CD4-positive, alpha-beta memory T cell (primary cell): ENCODE measurements at regions not wholly inside any gene's neighbourhood (a gene's known extent, or its start where the extent isn't known, plus 50 kb on each side); places are given as distances from the start of the nearest gene placed in this dataset.

ENCODE experiments used
- CTCF ChIA-PET: fragments of 350-600 bp; sonication (Branson Sonifier 250); formaldehyde crosslinking; loops from one replicate; lab custom pipeline; 2021; ENCODE audit warnings: inconsistent platforms; ENCODE audit not compliant: partially characterized antibody; lab: Charles Lee
- POLR2A ChIA-PET: fragments of 350-600 bp; sonication (Branson Sonifier 250); formaldehyde crosslinking; loops from one replicate; lab custom pipeline; 2021; ENCODE audit not compliant: partially characterized antibody; lab: Charles Lee
- DNase-seq, 5 donors: peaks; one replicate each; pipeline versions ENCODE4 v3.0.0 to v3.0.0-alpha.2; 2020 to 2022; ENCODE audit warnings: mixed read lengths in 1 of 5
- H3K27ac ChIP-seq: one replicate; pipeline ENCODE4 v1.7.0; 2013; ENCODE audit warnings: low read depth, low read length
- H3K27me3 ChIP-seq: 2 replicates; pipeline ENCODE4 v1.7.0; 2013; ENCODE audit warnings: mild to moderate bottlenecking, low read length, moderate library complexity; ENCODE audit not compliant: insufficient read depth
- H3K36me3 ChIP-seq: 2 replicates; pipeline ENCODE4 v1.7.0; 2013; ENCODE audit warnings: mild to moderate bottlenecking, low read length, moderate library complexity; ENCODE audit not compliant: insufficient read depth
- H3K4me1 ChIP-seq: 2 replicates; pipeline ENCODE4 v1.7.0; 2013; ENCODE audit warnings: mild to moderate bottlenecking, low read length, moderate library complexity; ENCODE audit not compliant: insufficient read depth
- H3K4me3 ChIP-seq, 2 donors: one replicate each; pipeline ENCODE4 v1.7.0; 2013; ENCODE audit warnings: low read length in 2 of 2, mild to moderate bottlenecking in 1 of 2
- H3K9me3 ChIP-seq, 2 donors: one replicate each; pipeline ENCODE4 v1.7.0; 2013; ENCODE audit warnings: low read length in 2 of 2, control low read depth in 1 of 2; ENCODE audit not compliant: control insufficient read depth in 1 of 2
- H3K27ac Mint-ChIP-seq, 7 donors: one replicate each; pipeline ENCODE4 v1.8.0; 2020 to 2021; ENCODE audit warnings: mixed read lengths in 7 of 7, mild to moderate bottlenecking in 6 of 7, inconsistent platforms in 3 of 7, moderate library complexity in 3 of 7
- H3K27me3 Mint-ChIP-seq, 2 donors: one replicate each; pipeline ENCODE4 v1.8.0; 2020 to 2021; ENCODE audit warnings: mixed read lengths in 2 of 2
- H3K36me3 Mint-ChIP-seq, 2 donors: one replicate each; pipeline ENCODE4 v1.8.0; 2020 to 2021; ENCODE audit warnings: mixed read lengths in 2 of 2, inconsistent platforms in 1 of 2, mild to moderate bottlenecking in 1 of 2
- H3K4me1 Mint-ChIP-seq, 4 donors: one replicate each; pipeline ENCODE4 v1.8.0; 2020 to 2021; ENCODE audit warnings: mixed read lengths in 4 of 4, mild to moderate bottlenecking in 1 of 4
- H3K4me3 Mint-ChIP-seq, 8 donors: one replicate each; pipeline ENCODE4 v1.8.0; 2020 to 2021; ENCODE audit warnings: mixed read lengths in 8 of 8, mild to moderate bottlenecking in 7 of 8, moderate library complexity in 6 of 8, inconsistent platforms in 3 of 8
- H3K9me3 Mint-ChIP-seq, 8 donors: one replicate each; pipeline ENCODE4 v1.8.0; 2020 to 2021; ENCODE audit warnings: mixed read lengths in 8 of 8, mild to moderate bottlenecking in 5 of 8, inconsistent platforms in 3 of 8, moderate library complexity in 1 of 8
- intact Hi-C: fragments of 100-400 bp; cut with micrococcal nuclease; formaldehyde crosslinking; loops from one replicate; pipeline ENCODE4 v1.15.1; 2023

GRCh38 chr14:65332141-65332871 lies 80.2 kb upstream of the FUT8 start:
- H3K27me3 ChIP-seq = no peaks in the 10 kb centered on the region
- POLR2A ChIA-PET = no interaction called here
- intact Hi-C loops = no loop called here
- DNase-seq = no peak
- no peak overlapping the region for H3K27ac Mint-ChIP-seq
- peaks cover 12 to 20% (median 16%) of the 10 kb centered on the region in 4 donors for H3K4me1 Mint-ChIP-seq
- no peak overlapping the region for H3K27ac ChIP-seq
- H3K9me3 Mint-ChIP-seq = no peaks in the 10 kb centered on the region
- H3K4me1 ChIP-seq = peaks cover 9% of the 10 kb centered on the region
- no peaks in the 10 kb centered on the region for H3K27me3 Mint-ChIP-seq
- CTCF ChIA-PET = interaction anchor here (1.3 kb wide), 1 partner anchor 10 kb away, joined by 6 read pairs; no protein-coding TSS in a partner anchor
- no peak overlapping the region for H3K4me3 Mint-ChIP-seq
- no peaks in the 10 kb centered on the region for H3K36me3 ChIP-seq
- H3K9me3 ChIP-seq = no peaks in the 10 kb centered on the region
- no peak overlapping the region for H3K4me3 ChIP-seq
- H3K36me3 Mint-ChIP-seq = no peaks in the 10 kb centered on the region

GRCh38 chr14:65333943-65334687 lies 78.4 kb upstream of the FUT8 start:
- H3K4me3 Mint-ChIP-seq = no peak overlapping the region
- no peak overlapping the region for H3K27ac ChIP-seq
- intact Hi-C loops = no loop called here
- H3K27me3 ChIP-seq = no peaks in the 10 kb centered on the region
- no peak overlapping the region for H3K27ac Mint-ChIP-seq
- DNase-seq = no peak
- CTCF ChIA-PET = no interaction called here
- POLR2A ChIA-PET = no interaction called here
- H3K36me3 ChIP-seq = no peaks in the 10 kb centered on the region
- H3K4me1 ChIP-seq = peaks cover 9% of the 10 kb centered on the region
- H3K27me3 Mint-ChIP-seq = no peaks in the 10 kb centered on the region
- no peaks in the 10 kb centered on the region for H3K9me3 Mint-ChIP-seq
- H3K36me3 Mint-ChIP-seq = no peaks in the 10 kb centered on the region
- H3K9me3 ChIP-seq = no peaks in the 10 kb centered on the region
- H3K4me3 ChIP-seq = no peak overlapping the region
- H3K4me1 Mint-ChIP-seq = peaks cover 12 to 23% (median 17%) of the 10 kb centered on the region in 4 donors

- peaks cover 9% of the 10 kb centered on the region for H3K4me1 ChIP-seq
- ChIA-PET POLR2A (interaction anchor here (0.6 to 1.0 kb wide), 2 partner anchors 48 to 731 kb away, joined by 3 to 4 read pairs; no protein-coding TSS in a partner anchor), CTCF (interaction anchor here (0.7 kb wide), 1 partner anchor 17 kb away, joined by 3 read pairs; no protein-coding TSS in a partner anchor)
- DNase-seq = no peak
- no peak overlapping the region for H3K27ac Mint-ChIP-seq
- no peaks in the 10 kb centered on the region for H3K36me3 ChIP-seq
- no peaks in the 10 kb centered on the region for H3K27me3 Mint-ChIP-seq
- intact Hi-C loops = no loop called here
- H3K4me3 Mint-ChIP-seq = no peak overlapping the region
- H3K9me3 Mint-ChIP-seq = no peaks in the 10 kb centered on the region
- H3K9me3 ChIP-seq = no peaks in the 10 kb centered on the region
- H3K4me1 Mint-ChIP-seq = peaks cover 12 to 23% (median 18%) of the 10 kb centered on the region in 4 donors
- H3K36me3 Mint-ChIP-seq = no peaks in the 10 kb centered on the region
- H3K4me3 ChIP-seq = no peak overlapping the region
- no peaks in the 10 kb centered on the region for H3K27me3 ChIP-seq
- no peak overlapping the region for H3K27ac ChIP-seq
Measured at GRCh38 chr14:65334765-65335410, 77.6 kb upstream of the FUT8 start.

- ChIA-PET POLR2A (interaction anchor here (0.6 to 1.0 kb wide), 2 partner anchors 49 to 730 kb away, joined by 3 to 4 read pairs; no protein-coding TSS in a partner anchor), CTCF (interaction anchor here (0.7 kb wide), 1 partner anchor 17 kb away, joined by 3 read pairs; no protein-coding TSS in a partner anchor)
- intact Hi-C loops = no loop called here
- no peaks in the 10 kb centered on the region for H3K27me3 Mint-ChIP-seq
- Histone ChIP-seq H3K4me3 (no peak overlapping the region), H3K4me1 (peaks cover 9% of the 10 kb centered on the region), H3K27me3 (no peaks in the 10 kb centered on the region), H3K9me3 (no peaks in the 10 kb centered on the region), H3K36me3 (no peaks in the 10 kb centered on the region), H3K27ac (no peak overlapping the region)
- no peaks in the 10 kb centered on the region for H3K36me3 Mint-ChIP-seq
- DNase-seq = no peak
- no peak overlapping the region for H3K4me3 Mint-ChIP-seq
- no peak overlapping the region for H3K27ac Mint-ChIP-seq
- H3K9me3 Mint-ChIP-seq = no peaks in the 10 kb centered on the region
- H3K4me1 Mint-ChIP-seq = peaks cover 12 to 23% (median 18%) of the 10 kb centered on the region in 4 donors
Measured at GRCh38 chr14:65335411-65335947, 77.1 kb upstream of the FUT8 start.

- H3K4me3 Mint-ChIP-seq = peak overlapping the region in 3 of 8 donors; percentile 1 to 56 (median 45)
- peaks cover 12 to 23% (median 18%) of the 10 kb centered on the region in 4 donors for H3K4me1 Mint-ChIP-seq
- intact Hi-C loops = no loop called here
- H3K27me3 Mint-ChIP-seq = no peaks in the 10 kb centered on the region
- DNase-seq = no peak
- ChIA-PET POLR2A (no interaction called here), CTCF (no interaction called here)
- peak overlapping the region in 5 of 7 donors; percentile 6 to 59 (median 37) for H3K27ac Mint-ChIP-seq
- Histone ChIP-seq H3K9me3 (no peaks in the 10 kb centered on the region), H3K4me1 (peaks cover 9% of the 10 kb centered on the region), H3K4me3 (no peak overlapping the region), H3K36me3 (no peaks in the 10 kb centered on the region), H3K27ac (no peak overlapping the region), H3K27me3 (no peaks in the 10 kb centered on the region)
- no peaks in the 10 kb centered on the region for H3K36me3 Mint-ChIP-seq
- H3K9me3 Mint-ChIP-seq = no peaks in the 10 kb centered on the region
Measured at GRCh38 chr14:65336191-65336591, 76.3 kb upstream of the FUT8 start.

- H3K36me3 ChIP-seq = no peaks in the 10 kb centered on the region
- DNase-seq = no peak
- H3K9me3 ChIP-seq = no peaks in the 10 kb centered on the region
- H3K4me3 ChIP-seq = no peak overlapping the region
- peaks cover 9% of the 10 kb centered on the region for H3K4me1 ChIP-seq
- no peaks in the 10 kb centered on the region for H3K27me3 ChIP-seq
- no peaks in the 10 kb centered on the region for H3K27me3 Mint-ChIP-seq
- peaks cover 8 to 16% (median 13%) of the 10 kb centered on the region in 4 donors for H3K4me1 Mint-ChIP-seq
- no peak overlapping the region for H3K27ac Mint-ChIP-seq
- ChIA-PET CTCF (no interaction called here), POLR2A (no interaction called here)
- no peaks in the 10 kb centered on the region for H3K9me3 Mint-ChIP-seq
- intact Hi-C loops = no loop called here
- H3K36me3 Mint-ChIP-seq = no peaks in the 10 kb centered on the region
- H3K4me3 Mint-ChIP-seq = no peak overlapping the region
- H3K27ac ChIP-seq = no peak overlapping the region
Measured at GRCh38 chr14:65339866-65340265, 72.7 kb upstream of the FUT8 start.

- Histone ChIP-seq H3K36me3 (no peaks in the 10 kb centered on the region), H3K4me1 (no peaks in the 10 kb centered on the region), H3K4me3 (no peak overlapping the region), H3K27me3 (no peaks in the 10 kb centered on the region), H3K9me3 (no peaks in the 10 kb centered on the region), H3K27ac (no peak overlapping the region)
- no peaks in the 10 kb centered on the region for H3K27me3 Mint-ChIP-seq
- H3K4me3 Mint-ChIP-seq = no peak overlapping the region
- H3K36me3 Mint-ChIP-seq = peaks cover 0 to 2% of the 10 kb centered on the region in 2 donors
- no peak for DNase-seq
- intact Hi-C loops = no loop called here
- ChIA-PET POLR2A (no interaction called here), CTCF (no interaction called here)
- H3K27ac Mint-ChIP-seq = no peak overlapping the region
- H3K9me3 Mint-ChIP-seq = no peaks in the 10 kb centered on the region
- peaks cover 0 to 2% (median 0%) of the 10 kb centered on the region in 4 donors for H3K4me1 Mint-ChIP-seq
Measured at GRCh38 chr14:65344011-65344410, 68.5 kb upstream of the FUT8 start.
